NCI-H146 treated with DMSO at 0.1 percent for 48 hours (cell line): ENCODE measurements at regions not wholly inside any gene's neighbourhood (a gene's known extent, or its start where the extent isn't known, plus 50 kb on each side); places are given as distances from the start of the nearest gene placed in this dataset.

Source experiments
- DNase-seq: peaks from one replicate; lab custom pipeline; 2025; ENCODE audit not compliant: unreplicated experiment; lab: John Stamatoyannopoulos, UW

DNA sequence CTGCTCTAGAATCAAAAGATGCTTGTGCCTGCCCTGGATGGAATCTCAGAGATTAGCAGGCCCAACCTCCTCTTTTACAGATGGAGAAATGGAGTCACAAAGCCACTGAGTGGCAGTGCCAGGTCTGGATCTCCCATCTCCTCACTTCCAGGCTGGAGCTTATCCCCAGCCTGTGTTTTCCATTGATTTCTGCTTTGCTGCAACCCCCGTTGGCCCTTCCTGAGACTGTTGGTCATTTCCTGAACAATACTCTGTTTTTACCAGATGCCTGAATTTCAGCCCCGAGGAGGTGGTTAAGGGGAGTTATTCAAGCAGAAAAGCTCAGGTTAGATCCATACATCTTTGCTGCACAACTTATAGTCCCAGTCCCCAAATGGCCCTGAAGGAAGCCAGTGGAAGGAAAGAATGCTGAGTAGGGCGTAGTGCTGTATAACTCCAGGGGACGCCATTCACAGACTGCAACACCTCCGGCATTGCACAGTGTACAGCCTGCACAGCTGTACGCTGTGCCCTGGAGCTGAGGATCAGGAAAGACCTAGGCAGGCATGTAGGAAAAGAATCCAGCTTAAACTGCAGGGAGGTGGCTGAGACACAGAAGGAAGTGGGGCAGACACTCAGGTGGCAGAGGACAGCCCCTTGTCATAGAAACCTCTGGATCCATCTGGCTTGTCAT, 77.5 kb downstream of the RPLP1 start:
- no peak for DNase-seq

DNA sequence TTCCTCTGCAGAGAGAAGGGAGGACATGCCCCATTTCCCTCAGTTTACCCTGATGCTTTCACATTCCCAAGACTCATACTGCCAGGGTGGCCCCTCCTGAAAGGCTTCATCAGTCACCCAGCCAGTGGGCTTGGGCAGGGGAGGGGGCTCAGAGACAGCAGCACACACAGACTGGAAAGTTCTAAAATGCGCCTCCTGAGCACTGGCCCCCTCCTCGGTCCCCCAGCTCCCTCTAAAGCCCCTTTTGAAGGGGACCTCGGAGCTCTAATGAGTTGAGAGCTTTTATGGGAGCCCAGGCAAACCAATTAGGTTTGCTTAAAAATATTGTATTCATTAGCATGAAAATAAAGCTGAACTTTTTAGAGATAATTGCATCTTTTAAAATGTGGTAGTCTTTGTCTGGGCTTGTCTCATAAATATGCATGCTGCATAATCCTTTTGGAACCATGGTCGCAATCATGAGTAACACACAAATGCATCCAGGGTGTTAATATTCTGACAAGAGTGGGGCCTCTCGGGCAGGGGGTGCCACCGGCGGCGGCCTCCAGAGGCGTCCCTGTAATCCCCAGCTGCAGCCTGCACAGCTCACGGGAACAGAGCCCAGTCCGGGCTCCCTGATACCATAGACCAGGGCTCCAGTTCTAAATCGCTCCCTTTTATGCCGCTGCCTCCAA, 78.5 kb downstream of the RPLP1 start:
- DNase-seq = no peak

- DNase-seq = no peak
These were observed 79.0 kb downstream of the RPLP1 start for GRCh38 chr15:69531665-69532027.

DNA sequence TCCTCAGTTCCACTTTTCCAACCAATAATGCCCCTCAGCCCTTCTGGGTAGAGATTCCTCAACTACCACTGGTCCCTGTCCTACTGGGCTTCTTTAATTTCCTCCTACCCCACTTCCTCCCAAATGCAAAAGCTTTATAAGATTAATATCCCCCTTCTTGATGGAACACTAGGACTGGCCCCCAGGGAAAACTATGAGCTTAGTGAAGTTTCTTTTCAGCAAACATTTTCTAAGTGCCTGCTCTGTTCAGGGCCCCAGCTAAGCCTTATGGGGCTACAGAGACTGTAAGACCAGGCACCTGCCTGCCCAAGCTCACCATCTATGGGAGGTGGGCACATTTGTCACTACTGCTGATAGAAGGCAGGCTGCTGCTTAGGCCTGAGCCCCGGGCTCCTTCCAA, 79.4 kb downstream of the RPLP1 start:
- DNase-seq = no peak

GRCh38 chr15:69532856-69533255, 80.2 kb downstream of the RPLP1 start:
- DNase-seq = no peak

GRCh38 chr15:69533522-69533921, 80.9 kb downstream of the RPLP1 start:
- no peak for DNase-seq

GRCh38 chr15:69535101-69535638, 82.6 kb downstream of the RPLP1 start:
- no peak for DNase-seq

- DNase-seq = no peak
These were observed 83.4 kb downstream of the RPLP1 start for GRCh38 chr15:69535998-69536397.

GRCh38 chr15:69536726-69537512, 84.3 kb downstream of the RPLP1 start:
- no peak for DNase-seq

- DNase-seq = no peak
These were observed 85.3 kb downstream of the RPLP1 start for GRCh38 chr15:69537901-69538300.

- no peak for DNase-seq
These were observed 85.8 kb downstream of the RPLP1 start for GRCh38 chr15:69538379-69538778.

DNA sequence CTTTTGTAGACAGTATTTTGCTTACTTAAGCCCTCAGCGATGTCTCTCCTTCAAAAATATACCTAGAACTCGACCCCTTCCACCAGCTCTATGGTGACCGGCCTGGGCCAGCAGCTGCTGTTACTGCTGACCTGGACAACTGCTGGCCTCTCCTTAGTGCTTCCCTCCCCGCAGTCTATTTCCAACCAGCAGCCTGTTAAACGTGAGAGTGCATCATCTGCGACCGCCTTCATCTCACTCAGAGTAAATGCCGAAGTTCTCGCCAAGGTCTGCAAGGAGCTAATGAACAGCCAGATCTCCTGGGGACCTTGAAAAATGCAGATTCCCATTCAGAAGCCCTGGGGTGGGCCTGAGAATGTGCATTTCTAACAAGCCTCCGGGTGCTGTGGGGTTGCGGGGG, 86.7 kb downstream of the RPLP1 start:
- no peak for DNase-seq

DNA sequence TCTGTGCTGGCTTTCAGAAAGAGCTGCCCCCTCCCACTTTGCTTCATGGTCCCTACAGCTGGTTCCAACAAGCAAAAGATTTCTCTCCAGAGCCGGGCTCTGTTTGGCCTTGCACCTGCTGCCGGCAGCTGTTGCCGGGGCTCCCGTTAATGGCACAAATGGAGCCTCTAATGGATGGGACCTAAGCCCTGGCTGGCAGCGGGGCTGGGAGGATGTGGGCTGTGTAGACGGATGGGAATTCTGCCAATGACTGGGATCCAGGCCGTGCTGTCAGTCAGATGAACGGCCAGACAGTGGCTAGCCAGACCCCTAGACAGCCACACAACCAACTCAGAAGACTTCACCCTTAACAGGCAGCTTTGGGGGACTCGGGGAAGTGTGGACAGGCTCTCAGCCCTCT, 88.0 kb downstream of the RPLP1 start:
- no peak for DNase-seq

DNA sequence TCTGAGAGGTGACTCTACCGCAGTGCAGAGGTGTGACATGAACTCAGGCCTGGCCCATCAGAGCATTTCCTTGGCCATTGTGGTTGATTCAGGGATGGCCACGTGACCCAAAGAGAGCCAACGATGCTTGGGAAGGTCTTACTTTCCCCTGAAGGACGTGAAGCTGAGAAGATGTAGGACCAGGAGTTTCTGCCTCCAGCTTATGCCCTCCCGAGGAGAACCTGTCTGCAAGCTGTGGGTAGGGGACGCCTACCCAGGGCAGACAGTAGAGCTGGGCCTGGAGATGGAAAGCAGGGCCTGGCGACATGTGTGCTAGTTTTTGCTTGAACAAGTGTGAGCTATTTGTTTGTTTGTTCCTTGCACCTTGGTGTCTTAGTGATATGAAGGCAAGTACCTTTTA, 89.4 kb downstream of the RPLP1 start:
- no peak for DNase-seq

DNA sequence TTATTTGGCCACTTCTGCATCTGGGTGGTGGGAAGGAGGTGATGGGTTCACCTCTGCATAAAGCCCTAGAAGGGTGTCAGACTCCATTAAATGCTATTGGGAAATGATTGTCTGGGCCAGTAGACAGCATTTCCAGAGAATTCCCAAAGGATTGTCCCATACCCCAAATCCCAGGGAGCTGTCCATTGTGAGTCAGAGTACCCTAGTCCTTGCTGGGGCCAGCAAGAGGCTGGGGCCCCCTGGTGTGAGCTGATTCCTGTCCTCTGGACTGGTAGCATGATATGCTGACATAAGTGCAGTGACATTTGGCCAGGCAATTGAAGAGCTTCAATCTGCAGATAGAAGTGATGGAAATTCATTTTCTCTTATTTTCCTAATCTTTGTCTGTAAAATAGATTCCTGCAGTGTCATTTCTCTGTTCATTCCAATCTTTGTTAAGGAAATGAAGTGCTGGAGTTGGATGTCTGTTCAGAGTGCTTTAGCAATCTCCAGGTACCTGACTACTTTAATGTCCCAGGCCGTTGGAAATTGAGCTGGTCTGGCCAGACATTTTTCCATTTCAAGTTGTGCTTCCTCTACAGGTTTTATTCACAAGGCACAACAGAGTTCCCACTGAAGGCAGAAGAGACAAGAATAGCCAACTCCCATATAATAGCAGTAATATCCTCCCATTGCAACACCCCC, 91.2 kb downstream of the RPLP1 start:
- no peak for DNase-seq

- no peak for DNase-seq
These were observed 91.9 kb downstream of the RPLP1 start for GRCh38 chr15:69544365-69545113.

DNA sequence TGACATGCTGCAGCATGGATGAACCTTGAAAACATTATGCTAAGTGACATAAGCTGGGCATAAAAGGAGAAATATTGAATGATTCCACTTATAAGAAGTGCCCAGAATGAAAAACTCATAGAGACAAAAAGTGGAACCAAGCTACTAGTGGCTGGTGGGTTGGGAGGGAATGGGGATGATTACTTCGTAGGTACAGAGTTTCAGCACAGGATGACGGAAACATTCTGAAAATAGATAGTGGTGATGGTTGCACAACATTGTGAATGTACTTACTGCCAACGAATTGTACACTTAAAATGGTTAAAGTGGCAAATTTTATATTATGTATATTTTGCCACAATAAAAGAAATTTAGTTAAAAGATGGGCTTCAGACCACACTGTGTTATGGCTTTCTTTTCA, 93.6 kb downstream of the RPLP1 start:
- DNase-seq = no peak

DNA sequence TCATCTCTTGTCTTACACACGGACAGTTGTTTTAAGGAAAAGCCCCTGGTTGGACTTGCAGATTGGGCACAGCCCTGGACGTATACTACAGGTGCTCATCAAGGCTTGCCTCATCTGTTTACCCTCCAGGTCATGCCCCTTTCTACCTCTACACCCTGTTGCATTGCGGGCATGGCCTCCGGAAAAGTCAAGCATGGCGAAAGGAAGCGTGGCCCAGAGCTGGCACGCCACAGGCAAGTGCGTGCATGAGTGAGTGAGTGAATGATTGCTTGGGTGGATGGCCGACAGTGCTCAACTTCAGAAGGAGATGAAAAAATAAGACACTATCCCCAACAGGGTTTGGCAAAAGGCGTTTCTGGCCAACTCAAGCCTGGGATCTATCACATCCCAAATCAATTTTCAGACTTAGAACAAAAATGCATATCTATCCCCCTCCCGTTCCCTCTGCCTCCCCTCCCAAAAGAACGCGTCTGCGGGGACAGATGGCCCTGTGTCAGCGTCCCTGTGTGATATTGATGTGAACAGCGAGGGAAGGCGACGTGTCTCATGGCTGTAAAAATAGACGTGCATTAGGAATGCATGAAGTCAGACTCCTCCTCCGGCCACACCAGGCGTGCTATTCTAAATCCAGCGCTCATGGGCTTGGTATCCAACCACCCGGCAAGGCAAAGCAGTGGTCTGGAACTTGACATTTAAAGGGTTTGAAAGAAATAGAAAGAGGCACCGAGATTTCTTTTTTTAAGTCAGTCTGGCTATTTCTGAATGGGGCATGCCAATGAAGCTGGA, 96.0 kb downstream of the RPLP1 start:
- DNase-seq = no peak

DNA sequence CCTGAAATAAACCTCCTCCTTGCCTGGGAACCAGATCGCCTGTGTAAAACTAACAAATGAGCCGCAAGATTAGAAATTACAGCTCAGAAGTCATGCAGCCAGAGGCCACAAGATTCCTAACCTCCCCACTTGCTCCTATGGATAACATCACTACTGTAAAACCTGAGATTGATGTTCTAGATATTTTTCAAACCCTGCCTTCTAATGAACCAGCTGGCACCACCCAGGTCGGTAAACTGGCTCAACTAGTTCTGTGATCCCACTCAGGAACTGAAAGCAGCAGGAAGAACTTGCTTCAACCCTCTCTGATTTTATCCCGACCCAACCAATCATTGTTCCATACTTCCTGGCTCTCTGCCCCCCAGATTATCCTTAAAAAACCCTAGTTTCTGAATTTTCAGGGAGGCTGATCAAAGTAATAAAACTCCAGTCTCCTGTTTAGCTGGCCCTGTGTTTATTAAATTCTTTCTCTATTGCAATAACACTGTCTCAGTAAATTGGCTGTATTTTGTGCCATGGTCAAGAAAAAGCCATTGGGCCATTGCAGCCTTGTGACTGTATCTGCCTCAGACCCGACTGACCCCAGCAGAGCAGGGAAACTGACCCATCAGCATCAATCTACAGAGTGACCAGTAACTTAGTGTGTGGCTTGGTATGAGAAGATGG, 98.9 kb downstream of the RPLP1 start:
- DNase-seq = no peak
